T-cell (primary cell): ENCODE measurements at regions not wholly inside any gene's neighbourhood (a gene's known extent, or its start where the extent isn't known, plus 50 kb on each side); places are given as distances from the start of the nearest gene placed in this dataset.

Source experiments
- ATAC-seq, 4 experiments: fragments of 200-7000 bp in 3 of 4; fragments of 150-1000 bp in 1 of 4; cut with Tn5 transposase; replicated peaks in 1 of 4; 1 replicate in 3 of 4; 2 replicates in 1 of 4; pipeline ENCODE4 v1.10.0; 2021; ENCODE audit warnings: moderate library complexity in 3 of 4, mild to moderate bottlenecking in 2 of 4, moderate number of reproducible peaks in 1 of 4
- CTCF ChIA-PET, 2 donors: fragments of 300-600 bp; sonication (Branson Sonifier 250); formaldehyde crosslinking; loops; one replicate each; lab custom pipeline; 2022; ENCODE audit warnings: antibody characterized with exemption in 2 of 2; lab: Charles Lee
- POLR2A ChIA-PET, 2 donors: fragments of 300-600 bp; sonication (Branson Sonifier 250); formaldehyde crosslinking; loops; one replicate each; lab custom pipeline; 2022; ENCODE audit warnings: antibody characterized with exemption in 2 of 2; lab: Charles Lee
- DNase-seq, 35 experiments: peaks; one replicate each; pipeline versions ENCODE4 v3.0.0 to v3.0.0-alpha.2; 2013 to 2023
- H3K27ac ChIP-seq: one replicate; pipeline ENCODE4 v1.5.1; 2013; ENCODE audit warnings: low read length
- H3K27me3 ChIP-seq, 2 experiments: replicated peaks in 1 of 2; 1 replicate in 1 of 2; 2 replicates in 1 of 2; pipeline versions ENCODE4 v1.6.1 to v1.7.0; 2013; ENCODE audit warnings: low read length in 1 of 2, mixed read lengths in 1 of 2; ENCODE audit not compliant: control insufficient read depth in 2 of 2, insufficient read depth in 2 of 2; ENCODE audit errors: extremely low read depth in 1 of 2
- H3K36me3 ChIP-seq, 2 donors: 1 replicate in 1 of 2; 2 replicates in 1 of 2; pipeline versions ENCODE4 v1.6.1 to v1.7.0; 2013; ENCODE audit warnings: low read length in 1 of 2; ENCODE audit not compliant: control insufficient read depth in 2 of 2, insufficient read depth in 1 of 2; ENCODE audit errors: extremely low read depth in 1 of 2
- H3K4me1 ChIP-seq, 2 experiments: 1 replicate in 1 of 2; 2 replicates in 1 of 2; pipeline versions ENCODE4 v1.6.1 to v1.7.0; 2013; ENCODE audit warnings: low read length in 2 of 2, mixed read lengths in 1 of 2; ENCODE audit not compliant: insufficient read depth in 2 of 2, control insufficient read depth in 1 of 2; ENCODE audit errors: extremely low read depth in 1 of 2
- H3K4me3 ChIP-seq, 2 donors: 1 replicate in 1 of 2; 2 replicates in 1 of 2; pipeline versions ENCODE4 v1.5.1 to v1.7.0; 2013; ENCODE audit warnings: mild to moderate bottlenecking in 2 of 2, low read length in 1 of 2, moderate library complexity in 1 of 2; ENCODE audit not compliant: control insufficient read depth in 1 of 2; ENCODE audit errors: extremely low read depth in 1 of 2
- H3K9me3 ChIP-seq: 2 replicates; pipeline ENCODE4 v1.7.0; 2013
- H3K27ac Mint-ChIP-seq, 2 donors: one replicate each; pipeline ENCODE4 v1.8.0; 2020 to 2021; ENCODE audit warnings: mild to moderate bottlenecking in 2 of 2, mixed read lengths in 2 of 2
- H3K27me3 Mint-ChIP-seq, 2 donors: one replicate each; pipeline ENCODE4 v1.8.0; 2021 to 2022; ENCODE audit warnings: mixed read lengths in 2 of 2
- H3K36me3 Mint-ChIP-seq: one replicate; pipeline ENCODE4 v1.8.0; 2021; ENCODE audit warnings: mixed read lengths
- H3K4me1 Mint-ChIP-seq, 3 donors: one replicate each; pipeline ENCODE4 v1.8.0; 2020 to 2022; ENCODE audit warnings: mixed read lengths in 3 of 3, mild to moderate bottlenecking in 1 of 3
- H3K4me3 Mint-ChIP-seq, 3 donors: one replicate each; pipeline ENCODE4 v1.8.0; 2020 to 2022; ENCODE audit warnings: mild to moderate bottlenecking in 3 of 3, mixed read lengths in 3 of 3, moderate library complexity in 3 of 3
- H3K9me3 Mint-ChIP-seq, 3 donors: one replicate each; pipeline ENCODE4 v1.8.0; 2020 to 2022; ENCODE audit warnings: mixed read lengths in 3 of 3
- WGBS: methylation state at CpG from one replicate; pipeline ENCODE4 v1.1.5; 2013; ENCODE audit warnings: missing lambda C conversion rate; ENCODE audit not compliant: insufficient coverage; 5-methylcytosine and 5-hydroxymethylcytosine counted together

GRCh38 chr13:67318398-67318797 is 88.3 kb upstream of the PCDH9 start:
- H3K27ac ChIP-seq, result no peak overlapping the region
- ChIA-PET POLR2A (no interaction called here), CTCF (no interaction called here)
- no peaks in the 10 kb centered on the region for H3K4me1 ChIP-seq
- no peak for ATAC-seq
- H3K36me3 Mint-ChIP-seq, result no peaks in the 10 kb centered on the region
- peaks cover 3 to 16% (median 9%) of the 10 kb centered on the region in 3 donors for H3K9me3 Mint-ChIP-seq
- DNase-seq, result no peak
- H3K9me3 ChIP-seq, result no peaks in the 10 kb centered on the region
- H3K4me3 ChIP-seq, result no peak overlapping the region
- no peak overlapping the region for H3K27ac Mint-ChIP-seq
- no peaks in the 10 kb centered on the region for H3K27me3 Mint-ChIP-seq
- no peaks in the 10 kb centered on the region for H3K36me3 ChIP-seq
- no peak overlapping the region for H3K4me3 Mint-ChIP-seq
- H3K4me1 Mint-ChIP-seq, result no peaks in the 10 kb centered on the region
- no peaks in the 10 kb centered on the region for H3K27me3 ChIP-seq

- WGBS, result 83% methylated on average over 1 of the region's 3 CpGs
- no peaks in the 10 kb centered on the region for H3K27me3 Mint-ChIP-seq
Observed at GRCh38 chr13:67314405-67314804, 84.3 kb upstream of the PCDH9 start.

GRCh38 chr13:67308004-67308772 is 78.1 kb upstream of the PCDH9 start:
- POLR2A ChIA-PET, result no interaction called here

More at GRCh38 chr13:67314405-67314804, 84.3 kb upstream of the PCDH9 start:
- Mint-ChIP-seq H3K4me3 (no peak overlapping the region), H3K9me3 (peaks cover 0 to 10% (median 6%) of the 10 kb centered on the region in 3 donors), H3K4me1 (no peaks in the 10 kb centered on the region), H3K36me3 (no peaks in the 10 kb centered on the region), H3K27ac (no peak overlapping the region)
- Histone ChIP-seq H3K4me1 (no peaks in the 10 kb centered on the region), H3K4me3 (no peak overlapping the region), H3K36me3 (no peaks in the 10 kb centered on the region), H3K27ac (no peak overlapping the region), H3K9me3 (no peaks in the 10 kb centered on the region), H3K27me3 (no peaks in the 10 kb centered on the region)
- no peak for DNase-seq
- CTCF ChIA-PET, result no interaction called here
- POLR2A ChIA-PET, result no interaction called here
- no peak for ATAC-seq

GRCh38 chr13:67306742-67307141 is 76.6 kb upstream of the PCDH9 start:
- Histone ChIP-seq H3K9me3 (no peaks in the 10 kb centered on the region), H3K27me3 (no peaks in the 10 kb centered on the region), H3K36me3 (no peaks in the 10 kb centered on the region), H3K4me3 (no peak overlapping the region), H3K27ac (no peak overlapping the region), H3K4me1 (no peaks in the 10 kb centered on the region)
- ATAC-seq (no peak), DNase-seq (no peak)
- H3K36me3 Mint-ChIP-seq, result no peaks in the 10 kb centered on the region
- peaks cover 5 to 12% (median 11%) of the 10 kb centered on the region in 3 donors for H3K9me3 Mint-ChIP-seq
- CTCF ChIA-PET, result no interaction called here
- H3K4me1 Mint-ChIP-seq, result no peaks in the 10 kb centered on the region
- POLR2A ChIA-PET, result no interaction called here
- no peak overlapping the region for H3K4me3 Mint-ChIP-seq
- no peaks in the 10 kb centered on the region for H3K27me3 Mint-ChIP-seq
- WGBS, result no CpG with 5 or more reads among the region's 1 CpG
- H3K27ac Mint-ChIP-seq, result no peak overlapping the region

More at GRCh38 chr13:67308004-67308772, 78.1 kb upstream of the PCDH9 start:
- ATAC-seq (no peak), DNase-seq (no peak)
- Histone ChIP-seq H3K36me3 (no peaks in the 10 kb centered on the region), H3K4me1 (no peaks in the 10 kb centered on the region), H3K27me3 (no peaks in the 10 kb centered on the region), H3K4me3 (no peak overlapping the region), H3K9me3 (no peaks in the 10 kb centered on the region), H3K27ac (no peak overlapping the region)
- no peak overlapping the region for H3K4me3 Mint-ChIP-seq
- H3K4me1 Mint-ChIP-seq, result no peaks in the 10 kb centered on the region
- WGBS, result 80% methylated on average over 1 of the region's 4 CpGs
- H3K9me3 Mint-ChIP-seq, result peaks cover 7 to 11% (median 9%) of the 10 kb centered on the region in 3 donors
- no peaks in the 10 kb centered on the region for H3K27me3 Mint-ChIP-seq
- CTCF ChIA-PET, result no interaction called here
- H3K36me3 Mint-ChIP-seq, result no peaks in the 10 kb centered on the region
- no peak overlapping the region for H3K27ac Mint-ChIP-seq

GRCh38 chr13:67303661-67304333 is 73.7 kb upstream of the PCDH9 start:
- Histone ChIP-seq H3K9me3 (no peaks in the 10 kb centered on the region), H3K27me3 (no peaks in the 10 kb centered on the region), H3K4me3 (no peak overlapping the region), H3K27ac (no peak overlapping the region), H3K36me3 (no peaks in the 10 kb centered on the region), H3K4me1 (no peaks in the 10 kb centered on the region)
- ChIA-PET POLR2A (no interaction called here), CTCF (no interaction called here)
- no peaks in the 10 kb centered on the region for H3K4me1 Mint-ChIP-seq
- H3K4me3 Mint-ChIP-seq, result no peak overlapping the region
- H3K27ac Mint-ChIP-seq, result no peak overlapping the region
- H3K9me3 Mint-ChIP-seq, result peaks cover 3 to 18% (median 5%) of the 10 kb centered on the region in 3 donors
- no peak for DNase-seq
- ATAC-seq, result no peak
- WGBS, result no CpG with 5 or more reads among the region's 6 CpGs
- no peaks in the 10 kb centered on the region for H3K36me3 Mint-ChIP-seq
- H3K27me3 Mint-ChIP-seq, result no peaks in the 10 kb centered on the region

- DNase-seq, result no peak
- Histone ChIP-seq H3K27me3 (no peaks in the 10 kb centered on the region), H3K4me1 (no peaks in the 10 kb centered on the region), H3K27ac (no peak overlapping the region), H3K9me3 (no peaks in the 10 kb centered on the region), H3K36me3 (no peaks in the 10 kb centered on the region), H3K4me3 (no peak overlapping the region)
- Mint-ChIP-seq H3K4me1 (no peaks in the 10 kb centered on the region), H3K9me3 (peaks cover 0 to 18% (median 8%) of the 10 kb centered on the region in 3 donors), H3K27me3 (no peaks in the 10 kb centered on the region), H3K4me3 (no peak overlapping the region), H3K36me3 (no peaks in the 10 kb centered on the region), H3K27ac (no peak overlapping the region)
- WGBS, result 100% methylated on average over 1 of the region's 3 CpGs
- POLR2A ChIA-PET, result interaction anchor here in 1 of 2 donors (0.6 kb wide), 1 partner anchor 28 kb away, joined by 3 read pairs; no protein-coding TSS in a partner anchor
- ATAC-seq, result no peak
- CTCF ChIA-PET, result no interaction called here
Observed at GRCh38 chr13:67299751-67300150, 69.6 kb upstream of the PCDH9 start.
